DMS153 treated with DMSO at 0.1 percent for 48 hours (cell line): ENCODE measurements at regions not wholly inside any gene's neighbourhood (a gene's known extent, or its start where the extent isn't known, plus 50 kb on each side); places are given as distances from the start of the nearest gene placed in this dataset.
"Not testable (repeated sequence)": the region's sequence is repeated elsewhere in the genome, so short reads cannot be mapped to it uniquely, and the experiment has no call there.

Experiments used
- DNase-seq: peaks from one replicate; lab custom pipeline; 2025; ENCODE audit not compliant: unreplicated experiment; lab: John Stamatoyannopoulos, UW

DNA sequence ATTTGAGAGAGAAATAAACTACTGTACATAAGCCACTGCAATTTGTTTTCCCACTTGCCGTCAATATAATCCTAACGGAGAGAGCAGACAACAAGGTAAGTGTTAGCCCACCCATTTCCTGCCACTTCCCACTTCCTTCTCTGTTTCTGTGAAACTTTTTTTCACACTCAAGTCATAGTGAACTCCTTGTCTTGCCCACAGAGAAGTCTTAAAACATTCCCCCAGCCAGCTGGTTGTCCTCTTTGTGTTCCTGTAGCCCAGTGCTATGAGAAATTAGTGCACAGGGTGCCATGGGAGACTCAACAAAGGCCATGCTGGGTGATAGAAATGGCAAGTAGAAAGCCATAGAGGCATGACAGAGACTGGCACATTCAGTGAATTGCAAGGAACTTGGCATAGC, 208.6 kb downstream of the BLID start:
- DNase-seq: no peak

DNA sequence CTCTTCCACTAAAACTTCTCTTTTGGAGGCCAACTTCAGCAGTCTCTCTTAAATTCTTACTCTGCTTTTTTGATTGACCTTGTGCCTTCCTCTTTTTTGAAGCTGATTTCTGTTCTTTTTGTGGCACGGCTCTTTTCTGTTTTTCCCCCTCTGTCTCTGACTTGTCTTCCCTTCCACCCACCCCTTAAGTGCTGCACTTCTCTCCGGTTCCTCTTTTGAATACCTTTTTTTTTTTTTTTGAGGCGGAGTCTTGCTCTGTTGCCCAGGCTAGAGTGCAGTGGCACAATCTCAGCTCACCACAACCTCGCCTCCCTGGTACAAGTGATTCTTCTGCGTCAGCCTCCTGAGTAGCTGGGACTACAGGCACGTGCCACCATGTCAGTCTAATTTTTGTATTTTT, 211.9 kb downstream of the BLID start:
- no peak for DNase-seq

DNA sequence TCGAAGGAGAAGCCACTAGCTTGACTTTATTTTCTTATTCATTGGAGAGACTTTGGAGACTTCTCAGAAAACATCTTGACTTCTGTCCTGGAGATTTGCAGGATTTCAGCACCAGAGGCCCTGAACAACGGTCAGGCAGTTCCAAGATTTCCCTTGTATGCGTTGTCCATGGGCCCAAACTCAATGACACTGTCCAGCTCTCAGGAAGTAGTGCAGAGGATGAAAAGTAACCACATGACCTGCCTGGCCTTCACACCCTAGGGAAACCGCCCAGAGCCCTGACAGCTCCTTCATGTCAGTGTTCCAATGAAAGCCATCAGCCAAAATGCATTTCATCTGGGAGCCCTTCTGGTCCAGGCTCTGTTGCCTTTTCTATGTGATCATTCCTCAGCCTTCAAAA, 214.1 kb downstream of the BLID start:
- DNase-seq: no peak

DNA sequence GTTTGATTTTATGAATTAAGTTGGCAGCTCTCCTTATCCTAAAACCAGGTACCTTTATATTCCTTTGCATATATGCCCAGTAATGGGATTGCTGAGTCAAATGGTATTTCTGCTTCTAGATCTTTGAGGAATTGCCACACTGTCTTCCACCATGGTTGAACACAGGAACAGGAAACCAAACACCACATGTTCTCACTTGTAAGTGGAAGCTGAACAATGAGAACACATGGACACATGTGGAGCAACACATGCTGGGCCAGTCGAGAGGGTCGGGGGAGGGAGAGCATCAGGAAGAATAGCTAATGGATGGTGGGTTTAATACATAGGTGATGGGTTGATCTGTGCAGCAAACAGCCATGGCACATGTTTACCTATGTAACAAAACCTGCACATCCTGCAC, 214.6 kb downstream of the BLID start:
- DNase-seq: not testable (repeated sequence)

DNA sequence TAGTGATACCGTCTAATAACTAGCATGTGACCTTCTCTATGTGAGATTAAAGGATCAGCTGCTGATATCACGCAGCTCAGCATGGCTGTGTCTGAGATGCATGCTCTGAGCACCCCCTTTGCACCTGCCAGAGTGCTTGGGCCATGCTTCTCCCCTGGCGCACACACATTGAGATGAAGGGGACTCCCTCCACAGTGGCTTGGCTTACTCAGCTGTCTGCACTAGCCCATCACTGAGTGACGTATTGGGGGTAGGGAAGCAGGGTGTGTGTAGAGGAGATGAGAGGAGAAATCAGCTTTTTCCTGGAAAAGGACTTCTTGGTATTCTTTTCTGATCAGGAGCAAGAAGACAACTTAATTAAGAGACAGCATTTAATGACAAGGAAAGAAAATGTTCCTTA, 216.5 kb downstream of the BLID start:
- no peak for DNase-seq

DNA sequence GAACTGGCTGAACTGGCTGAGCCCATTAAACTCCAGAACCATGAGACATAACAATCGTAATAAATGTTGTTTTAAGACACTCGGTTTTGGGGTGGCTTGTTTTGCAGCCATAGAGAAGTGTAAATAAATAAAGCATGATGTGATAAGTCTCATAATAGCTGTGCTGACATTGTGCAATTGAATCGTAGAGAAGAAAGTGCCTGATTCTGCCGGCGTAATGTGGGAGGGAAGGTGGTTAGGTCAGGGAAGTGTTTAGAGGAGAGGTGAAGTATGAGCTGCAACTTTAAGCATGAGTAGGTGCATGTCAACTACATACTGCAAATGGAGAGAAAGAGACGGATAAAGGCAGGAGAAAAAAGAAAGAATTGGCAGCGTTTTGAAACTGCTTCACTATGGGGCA, 217.1 kb downstream of the BLID start:
- DNase-seq: no peak

DNA sequence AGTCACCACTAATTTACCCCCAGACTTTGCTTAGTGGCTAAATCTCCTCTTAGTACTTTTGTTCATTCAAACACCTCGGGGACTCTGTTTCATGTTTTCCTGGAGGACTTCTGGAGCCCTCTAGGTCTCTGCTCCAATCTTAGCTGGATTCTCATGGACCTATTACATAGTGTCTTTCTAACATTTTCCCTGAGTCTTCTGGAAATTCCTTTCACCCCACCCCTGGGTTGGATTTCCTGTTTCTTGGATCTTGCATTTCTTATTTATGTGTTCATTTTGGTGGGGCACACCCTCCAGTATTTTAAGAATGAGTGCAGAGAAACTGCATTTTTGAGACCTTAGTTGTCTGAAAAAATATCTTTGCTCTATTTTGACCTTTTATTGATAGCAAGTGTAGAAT, 220.1 kb downstream of the BLID start:
- DNase-seq: no peak

DNA sequence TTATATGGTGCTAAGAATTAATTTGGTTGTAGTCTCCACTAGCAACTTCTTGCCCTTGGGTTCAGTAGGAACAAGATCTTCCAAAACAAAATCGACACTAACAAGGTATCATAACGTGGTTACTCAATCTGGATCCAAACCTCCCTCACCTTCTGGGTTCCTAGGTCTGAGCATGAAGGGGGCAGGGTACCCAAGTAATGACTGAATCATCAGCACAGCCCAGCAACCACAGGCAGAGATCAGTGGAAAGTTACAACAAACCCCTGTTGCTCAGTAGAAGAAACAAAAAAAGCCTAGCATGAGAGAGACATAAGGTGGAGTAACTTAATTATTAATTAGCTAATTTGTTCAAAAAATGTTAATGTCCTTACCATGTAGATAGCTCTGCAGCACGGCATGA, 221.4 kb downstream of the BLID start:
- no peak for DNase-seq

DNA sequence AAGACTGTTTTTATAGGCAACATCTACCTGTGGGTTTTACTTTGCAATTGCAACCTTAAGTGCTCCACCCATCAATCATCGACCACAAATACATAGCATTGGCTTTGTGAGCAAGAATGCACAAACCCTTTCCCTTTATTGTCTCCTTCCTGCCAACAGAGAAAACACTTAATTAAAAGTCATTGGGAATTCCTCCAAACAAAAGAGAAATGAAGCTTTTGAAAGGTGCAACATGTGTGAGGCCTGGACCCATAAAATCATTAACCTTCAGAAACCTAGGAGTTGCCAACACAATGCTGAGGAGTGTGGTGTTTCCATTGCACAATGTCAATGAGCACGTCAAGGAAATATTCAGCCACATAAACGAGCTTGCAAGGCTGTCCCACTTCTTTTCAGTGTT, 223.2 kb downstream of the BLID start:
- DNase-seq: no peak

DNA sequence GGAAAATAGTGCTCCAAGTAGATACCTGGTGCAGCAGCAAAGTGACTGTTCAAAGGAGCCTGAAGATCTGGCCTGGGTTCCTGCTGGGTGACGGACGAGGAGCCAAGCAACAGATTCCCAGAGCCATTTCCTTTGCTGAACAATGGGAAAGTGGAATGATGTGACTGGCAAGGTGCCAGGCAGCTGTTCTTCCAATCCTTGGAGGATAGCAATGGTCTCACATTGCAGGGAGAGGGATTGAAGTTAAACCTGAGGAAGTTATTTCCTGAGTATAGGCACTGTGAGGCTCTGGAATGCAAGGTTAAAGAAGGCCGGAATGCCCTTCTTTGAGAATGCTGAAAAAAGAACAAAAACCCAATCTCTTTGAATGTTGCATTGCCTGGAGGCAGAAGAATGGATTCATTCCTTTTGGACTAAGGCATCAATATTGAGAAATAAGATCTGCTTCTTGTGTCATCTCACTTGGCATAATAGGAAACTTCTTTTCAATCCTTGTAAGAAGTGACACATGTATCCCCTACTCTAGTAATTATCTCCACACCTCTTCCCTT, 223.8 kb downstream of the BLID start:
- no peak for DNase-seq

DNA sequence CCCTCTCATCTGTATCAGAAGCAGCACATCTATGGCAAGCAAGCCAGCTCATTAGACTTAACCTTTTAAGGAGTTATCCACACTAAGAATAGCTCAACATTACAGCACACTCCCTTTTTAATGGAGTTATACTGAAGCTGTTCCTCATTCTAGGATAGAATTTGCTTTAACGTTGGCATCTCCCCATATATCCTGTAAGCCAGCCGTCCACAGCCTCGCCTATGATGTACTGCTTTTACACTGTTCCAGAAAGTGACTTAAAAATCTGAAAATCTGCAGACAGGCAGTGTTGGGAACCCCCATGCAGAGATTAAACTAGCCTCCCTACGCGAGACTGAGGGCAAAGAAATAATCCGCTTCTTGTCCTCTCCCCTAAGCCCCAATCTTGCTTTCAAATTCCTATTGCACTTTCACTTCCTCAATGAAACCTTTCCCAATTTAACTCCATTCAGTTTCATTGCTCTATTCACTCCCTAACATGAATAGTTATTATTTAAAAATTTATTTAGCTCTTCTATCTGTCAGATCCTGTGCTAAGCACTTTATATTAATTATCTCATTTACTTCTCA, 225.0 kb downstream of the BLID start:
- DNase-seq: no peak

DNA sequence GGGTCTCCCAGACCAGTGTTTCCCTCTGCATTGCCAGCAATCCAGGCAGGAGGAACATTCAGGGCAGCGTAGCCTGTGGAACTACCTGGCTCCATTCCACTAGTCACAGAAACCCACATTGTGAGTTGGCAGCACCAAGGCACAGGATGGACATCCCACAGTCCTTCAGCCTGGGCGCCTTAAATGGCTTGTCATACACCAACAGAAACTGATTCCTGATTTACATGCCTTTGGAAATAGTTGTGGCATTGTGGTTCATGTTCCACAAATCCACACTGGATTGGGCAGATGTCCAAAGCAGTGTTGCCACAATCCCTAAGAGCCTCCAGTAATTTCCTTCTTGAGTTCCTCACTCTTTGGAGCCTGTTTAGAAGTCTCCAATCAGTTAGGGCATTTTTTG, 225.6 kb downstream of the BLID start:
- no peak for DNase-seq

DNA sequence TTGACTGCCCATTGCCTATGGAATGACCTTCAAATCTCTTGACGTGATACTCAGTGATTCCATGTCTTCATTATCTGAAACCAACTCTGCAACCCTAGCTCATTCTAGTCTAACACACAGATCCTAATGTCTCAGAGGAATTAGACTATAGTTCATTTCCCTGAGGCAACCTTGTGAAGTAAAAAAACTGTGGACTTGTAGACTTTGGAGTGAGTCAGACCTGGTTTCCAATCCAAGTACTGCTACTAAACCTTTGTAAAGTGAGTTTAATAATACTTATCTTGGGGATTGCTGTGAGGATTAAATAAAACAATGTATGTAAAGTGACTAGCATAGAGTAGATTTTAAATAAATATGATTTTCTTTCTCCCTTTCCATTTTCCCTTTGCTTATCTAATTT, 226.1 kb downstream of the BLID start:
- DNase-seq: no peak

DNA sequence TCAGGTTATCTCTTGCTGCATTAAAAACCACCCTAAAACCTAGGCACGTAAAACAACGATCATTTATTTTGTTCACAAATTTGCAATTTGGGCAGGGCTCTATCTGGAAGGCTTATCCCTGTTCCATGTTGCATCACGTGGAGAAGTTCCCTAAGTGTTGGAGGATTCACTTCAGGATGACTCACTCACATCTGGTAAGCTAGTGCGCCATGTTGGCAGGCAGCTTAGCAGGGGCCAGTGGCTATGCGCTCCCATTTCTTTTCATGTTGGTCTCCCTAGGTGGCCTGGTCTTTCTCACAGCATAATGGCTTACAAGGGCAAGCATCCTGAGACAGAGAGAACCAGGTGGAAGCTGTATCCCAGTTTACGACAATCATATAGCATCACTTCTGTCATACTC, 226.8 kb downstream of the BLID start:
- DNase-seq: no peak

DNA sequence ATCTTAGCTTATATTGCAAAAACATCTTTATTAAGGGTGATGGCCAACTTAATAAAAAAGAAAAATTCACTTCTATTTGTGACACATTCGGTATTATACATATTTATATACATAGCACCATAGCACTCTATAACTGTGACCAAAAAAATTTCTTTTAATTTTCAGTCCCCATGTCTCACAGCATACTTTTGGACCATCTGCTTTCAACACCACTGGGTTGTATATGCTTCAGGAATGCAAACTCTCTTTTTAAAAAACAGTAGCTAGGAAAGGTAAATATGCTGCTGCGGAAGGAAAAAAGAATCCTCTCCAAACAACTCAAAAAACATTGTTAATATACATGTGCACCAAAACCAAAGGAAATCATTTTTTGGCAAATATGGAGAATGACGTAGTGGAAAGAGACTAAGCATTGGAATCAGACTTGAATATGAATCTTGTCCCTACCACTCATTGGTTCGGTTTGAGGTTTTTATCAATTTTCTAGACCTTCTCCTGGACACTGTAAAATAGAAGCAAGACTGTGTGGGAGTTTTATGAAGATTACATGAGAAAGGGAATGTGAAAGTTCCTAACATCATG, 227.9 kb downstream of the BLID start:
- DNase-seq: no peak

DNA sequence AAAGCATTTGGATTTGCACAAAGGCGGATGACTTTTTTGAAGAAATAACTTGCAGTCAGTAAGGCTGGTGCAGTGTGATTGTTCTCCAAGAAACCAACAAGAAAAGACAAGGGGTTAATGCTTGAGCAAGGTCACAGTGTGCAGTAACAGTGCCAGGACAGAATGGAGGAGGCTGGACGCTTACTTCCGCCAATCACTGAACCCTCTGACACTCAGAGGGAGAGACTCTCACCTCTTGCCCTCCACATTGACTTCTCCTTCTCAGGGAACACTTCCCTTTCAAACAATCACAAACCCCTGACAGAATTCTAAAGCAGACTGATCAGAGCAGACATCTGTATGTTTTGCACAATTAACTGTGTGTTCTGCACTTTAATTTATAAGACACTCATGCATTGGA, 228.4 kb downstream of the BLID start:
- DNase-seq: no peak

DNA sequence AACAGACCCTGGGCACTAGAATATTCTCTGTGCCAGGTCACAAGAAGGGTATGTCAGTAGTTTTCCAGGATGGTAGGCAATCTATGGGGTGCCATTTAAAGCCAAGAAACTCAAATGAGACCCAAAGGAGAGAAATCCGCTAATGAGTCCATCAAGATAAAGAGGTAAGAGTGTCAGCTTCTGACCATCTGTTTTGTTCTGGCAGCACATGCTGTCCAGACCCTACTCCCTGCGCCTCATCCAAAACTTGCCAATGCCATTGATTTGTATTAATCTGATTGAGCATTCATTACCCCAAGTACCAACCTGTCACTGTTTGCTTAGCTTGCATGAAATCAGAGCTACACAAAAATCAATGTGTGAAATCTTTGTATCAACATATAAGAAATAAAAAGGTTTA, 229.0 kb downstream of the BLID start:
- DNase-seq: no peak

DNA sequence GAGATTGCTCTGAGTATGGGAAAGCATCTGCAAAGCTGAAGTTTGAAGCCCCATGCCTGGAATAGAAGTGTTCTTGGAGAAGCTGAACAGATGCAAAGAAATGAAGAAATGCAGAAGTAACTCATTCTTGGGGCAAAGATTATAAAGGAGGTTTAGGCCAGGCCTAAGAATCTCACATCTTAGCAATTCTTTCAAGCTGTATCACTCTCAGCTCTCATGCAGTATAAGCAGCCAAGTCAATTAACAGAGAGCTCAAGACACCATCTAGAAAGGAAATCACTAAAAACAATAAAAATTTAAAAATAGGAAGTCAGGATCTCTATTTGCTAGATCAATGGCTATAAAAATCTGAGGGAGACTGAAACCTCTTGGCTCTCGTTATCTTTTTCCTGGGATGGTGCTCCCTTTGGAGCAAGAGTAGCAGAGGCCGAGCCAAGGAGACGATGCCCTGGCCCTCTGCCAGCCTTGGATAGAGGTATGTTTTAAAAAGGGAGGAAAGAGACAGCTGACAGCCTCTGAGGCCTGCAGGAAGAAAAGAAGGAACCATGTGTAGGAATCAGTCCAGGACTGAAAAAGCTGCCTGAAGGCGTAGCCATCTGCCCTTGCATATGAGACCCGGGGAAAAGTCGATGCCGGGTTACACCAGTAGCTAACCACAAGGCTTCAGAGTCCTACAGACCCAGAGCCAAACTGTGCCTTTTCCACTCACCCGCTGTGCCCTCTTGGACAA, 229.8 kb downstream of the BLID start:
- DNase-seq: no peak

DNA sequence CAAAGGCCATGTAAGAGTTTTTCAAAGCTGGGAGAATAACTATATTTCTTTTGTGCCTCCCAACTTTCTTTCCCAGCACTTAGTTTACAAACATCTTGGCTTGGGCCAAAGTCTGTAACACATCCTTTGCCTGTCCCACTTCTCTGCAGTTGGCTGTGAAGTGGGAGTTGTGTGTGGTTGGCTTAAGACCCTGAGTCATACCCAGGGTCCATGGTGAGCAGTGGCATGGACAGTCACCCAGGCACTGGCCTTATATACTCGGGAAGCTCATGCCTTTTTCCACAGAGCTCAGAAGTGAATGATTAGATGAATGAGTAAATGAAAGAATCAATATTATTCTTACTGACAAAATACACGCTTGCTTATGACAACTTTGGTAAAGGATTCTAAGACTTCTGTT, 231.4 kb downstream of the BLID start:
- no peak for DNase-seq

DNA sequence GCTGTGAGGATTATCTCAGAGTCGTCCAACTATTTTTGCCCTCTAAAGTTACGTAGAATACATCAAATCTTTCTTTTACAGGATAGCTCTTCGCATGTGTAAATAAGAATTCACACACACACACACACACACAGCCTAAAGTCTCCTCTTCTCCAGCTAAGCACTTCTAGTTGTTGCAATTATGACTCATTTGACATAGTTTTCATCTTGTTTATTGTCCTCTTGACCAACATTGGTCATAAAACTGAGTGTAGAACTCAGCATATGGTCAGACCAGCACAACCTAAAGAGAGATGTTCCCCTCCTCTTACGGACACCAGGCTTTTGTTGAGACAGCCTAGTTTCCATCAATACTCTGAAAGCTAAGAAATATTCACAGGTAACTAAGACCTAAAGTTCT, 234.2 kb downstream of the BLID start:
- DNase-seq: no peak

DNA sequence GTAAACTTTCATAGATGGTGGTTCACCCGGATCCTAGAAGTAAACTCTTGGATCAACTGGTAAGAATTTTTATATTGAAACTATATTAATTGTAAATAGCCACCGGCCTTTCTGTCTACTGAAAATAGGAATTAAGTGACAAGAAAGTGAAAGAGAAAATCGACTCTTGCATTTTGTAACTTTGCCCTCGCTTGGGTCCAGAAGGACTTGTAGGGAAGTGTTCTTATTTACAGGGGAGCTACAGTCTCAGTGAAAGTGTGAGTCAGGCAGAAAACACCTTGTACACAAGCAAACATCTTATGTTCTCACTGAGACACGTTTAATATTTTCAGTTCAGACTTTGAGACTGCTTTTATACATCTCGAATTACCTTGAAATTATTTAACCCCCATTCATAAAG, 238.9 kb downstream of the BLID start:
- DNase-seq: no peak

DNA sequence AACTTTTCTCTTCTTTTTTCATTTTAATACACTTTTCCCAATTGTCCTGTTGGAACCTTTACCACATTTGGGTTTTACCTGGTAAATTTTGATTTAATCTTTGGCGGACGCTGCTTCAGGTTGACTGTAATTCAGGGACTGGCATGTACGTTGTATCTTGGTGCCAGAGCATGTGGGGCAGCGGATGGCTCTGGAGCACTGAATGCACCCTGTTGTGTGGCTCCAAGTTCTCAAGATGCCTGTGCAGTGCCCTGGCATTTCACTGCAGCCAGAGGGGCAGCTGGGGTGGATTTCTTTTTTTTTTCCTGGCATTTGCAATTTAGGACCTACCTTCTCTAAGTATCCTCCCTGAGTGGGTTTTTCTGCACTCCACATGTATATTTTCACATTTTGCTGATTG, 242.2 kb downstream of the BLID start:
- no peak for DNase-seq

DNA sequence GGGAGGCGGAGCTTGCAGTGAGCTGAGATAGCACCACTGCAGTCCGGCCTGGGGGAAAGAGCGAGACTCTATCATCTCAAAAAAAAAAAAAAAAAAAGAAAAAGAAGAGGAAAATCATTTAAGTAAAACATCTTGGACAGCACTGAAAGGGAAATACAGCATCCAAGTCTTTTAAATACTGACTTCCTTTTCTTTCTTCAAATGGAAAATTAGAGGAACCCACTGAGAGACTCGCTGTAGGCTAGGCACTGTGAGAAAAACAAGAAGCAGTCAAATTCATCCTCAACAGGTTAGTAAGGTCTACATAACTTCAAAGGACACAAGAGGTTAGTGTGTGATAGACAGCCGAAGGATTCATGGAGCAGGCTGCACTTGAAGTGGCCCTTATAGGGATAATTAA, 243.7 kb downstream of the BLID start:
- no peak for DNase-seq
